Epithelial cell of proximal tubule (primary cell): ENCODE measurements at regions not wholly inside any gene's neighbourhood (a gene's known extent, or its start where the extent isn't known, plus 50 kb on each side); places are given as distances from the start of the nearest gene placed in this dataset.

Experiments used
- DNase-seq: peaks from one replicate; pipeline ENCODE4 v3.0.0-alpha.2; 2011; ENCODE audit warnings: low read depth
- H3K4me3 ChIP-seq: 2 replicates; pipeline ENCODE4 v1.5.1; 2011; ENCODE audit warnings: low read depth, mild to moderate bottlenecking, low read length
- CTCF ChIP-seq: conservative IDR thresholded peaks from 2 replicates; pipeline ENCODE4 v1.5.1; 2012; ENCODE audit warnings: low read depth, mild to moderate bottlenecking, low read length

- DNase-seq: no peak
Measured at GRCh38 chr13:110061270-110061669, 245.7 kb downstream of the COL4A1 start.

GRCh38 chr13:110057052-110057451 is 249.9 kb downstream of the COL4A1 start:
- TF ChIP-seq CTCF: no peak
- no peak overlapping the region for H3K4me3 ChIP-seq
- DNase-seq: no peak

More at GRCh38 chr13:110061270-110061669, 245.7 kb downstream of the COL4A1 start:
- no peak overlapping the region for H3K4me3 ChIP-seq
- no peak for TF ChIP-seq CTCF

DNA sequence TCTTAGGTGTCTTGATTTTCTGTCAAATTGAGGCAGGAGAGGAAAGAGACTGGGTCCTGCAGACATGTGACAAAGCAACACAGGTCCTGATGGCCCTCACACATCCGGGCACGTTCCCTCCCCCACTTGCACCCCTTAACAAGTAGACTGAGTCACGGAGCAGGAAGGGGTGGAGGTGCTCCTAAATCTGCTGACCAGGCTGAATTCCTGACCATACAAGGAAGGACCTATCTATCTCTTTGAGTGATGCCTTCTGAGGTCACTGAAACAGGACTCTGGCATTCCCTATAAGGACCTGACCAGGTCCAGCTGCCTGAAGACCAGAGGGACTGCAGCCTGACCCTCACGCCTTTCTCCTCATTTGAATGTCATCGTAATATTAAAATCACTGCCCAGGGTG is 250.3 kb downstream of the COL4A1 start:
- no peak for DNase-seq
- no peak overlapping the region for H3K4me3 ChIP-seq
- no peak for TF ChIP-seq CTCF

DNA sequence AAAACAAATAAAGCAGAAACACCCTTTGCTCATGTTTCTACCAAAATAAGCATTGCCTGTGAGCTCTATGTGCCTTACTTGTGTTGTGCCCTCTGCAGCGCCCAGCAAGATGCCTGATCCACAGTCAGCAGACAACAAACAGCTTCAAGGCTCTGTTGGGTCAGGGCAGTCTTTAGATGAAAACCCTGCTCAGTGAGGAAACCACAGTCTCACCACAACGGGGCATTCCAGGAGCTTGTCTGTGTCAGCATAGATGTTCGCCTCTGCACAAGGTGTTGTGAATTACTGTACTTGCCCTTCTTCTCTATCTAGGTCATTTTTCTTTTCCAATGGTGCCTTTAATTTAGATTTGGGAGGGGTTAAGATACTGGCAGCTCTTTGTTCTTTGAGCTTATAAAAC is 251.9 kb downstream of the COL4A1 start:
- H3K4me3 ChIP-seq: no peak overlapping the region
- DNase-seq: no peak
- TF ChIP-seq CTCF: no peak

- no peak for DNase-seq
- H3K4me3 ChIP-seq: no peak overlapping the region
- no peak for TF ChIP-seq CTCF
Measured at GRCh38 chr13:110054041-110054440, 252.9 kb downstream of the COL4A1 start.

- no peak for TF ChIP-seq CTCF
- no peak overlapping the region for H3K4me3 ChIP-seq
- peak; percentile 90 for DNase-seq
Measured at GRCh38 chr13:110047496-110047895, 259.5 kb downstream of the COL4A1 start.

GRCh38 chr13:110046811-110047210 is 260.1 kb downstream of the COL4A1 start:
- no peak for TF ChIP-seq CTCF
- DNase-seq: no peak

More at GRCh38 chr13:110046811-110047210, 260.1 kb downstream of the COL4A1 start:
- no peak overlapping the region for H3K4me3 ChIP-seq
